ENCODE measurements at regions not wholly inside any gene's neighbourhood (a gene's known extent, or its start where the extent isn't known, plus 50 kb on each side); places are given as distances from the start of the nearest gene placed in this dataset.

- no peak for DNase-seq (ENCODE audit: low read depth)
- no peak for TF ChIP-seq CTCF (IDR thresholded peaks at IDR 0.05; ENCODE audit: low read length, missing control alignments)
- H3K4me3 ChIP-seq (replicated peaks; ENCODE audit: low read depth, low read length): no peak overlapping the region
These were observed 617.4 kb downstream of the USP25 start for GRCh38 chr21:16347223-16347622.

GRCh38 chr21:16353764-16354163, 624.0 kb downstream of the USP25 start:
- no peak for TF ChIP-seq CTCF (IDR thresholded peaks at IDR 0.05; ENCODE audit: low read length, missing control alignments)

GRCh38 chr21:16357994-16358393, 628.2 kb downstream of the USP25 start:
- no peak for TF ChIP-seq CTCF (IDR thresholded peaks at IDR 0.05; ENCODE audit: low read length, missing control alignments)
- DNase-seq (ENCODE audit: low read depth): no peak

More at GRCh38 chr21:16353764-16354163, 624.0 kb downstream of the USP25 start:
- H3K4me3 ChIP-seq (replicated peaks; ENCODE audit: low read depth, low read length): no peak overlapping the region
- no peak for DNase-seq (ENCODE audit: low read depth)

GRCh38 chr21:16358784-16359183, 629.0 kb downstream of the USP25 start:
- no peak for DNase-seq (ENCODE audit: low read depth)
- TF ChIP-seq CTCF (IDR thresholded peaks at IDR 0.05; ENCODE audit: low read length, missing control alignments): no peak
- H3K4me3 ChIP-seq (replicated peaks; ENCODE audit: low read depth, low read length): no peak overlapping the region

More at GRCh38 chr21:16357994-16358393, 628.2 kb downstream of the USP25 start:
- H3K4me3 ChIP-seq (replicated peaks; ENCODE audit: low read depth, low read length): no peak overlapping the region

- H3K4me3 ChIP-seq (replicated peaks; ENCODE audit: low read depth, low read length): no peak overlapping the region
- no peak for DNase-seq (ENCODE audit: low read depth)
- no peak for TF ChIP-seq CTCF (IDR thresholded peaks at IDR 0.05; ENCODE audit: low read length, missing control alignments)
These were observed 633.3 kb downstream of the USP25 start for GRCh38 chr21:16363100-16363499.

GRCh38 chr21:16363518-16363917, 633.7 kb downstream of the USP25 start:
- no peak for TF ChIP-seq CTCF (IDR thresholded peaks at IDR 0.05; ENCODE audit: low read length, missing control alignments)

GRCh38 chr21:16366207-16366606, 636.4 kb downstream of the USP25 start:
- no peak for TF ChIP-seq CTCF (IDR thresholded peaks at IDR 0.05; ENCODE audit: low read length, missing control alignments)
- no peak overlapping the region for H3K4me3 ChIP-seq (replicated peaks; ENCODE audit: low read depth, low read length)
- DNase-seq (ENCODE audit: low read depth): no peak

More at GRCh38 chr21:16363518-16363917, 633.7 kb downstream of the USP25 start:
- no peak for DNase-seq (ENCODE audit: low read depth)
- H3K4me3 ChIP-seq (replicated peaks; ENCODE audit: low read depth, low read length): no peak overlapping the region

Data from fibroblast of pulmonary artery (primary cell).